ENCODE measurements at regions not wholly inside any gene's neighbourhood (a gene's known extent, or its start where the extent isn't known, plus 50 kb on each side); places are given as distances from the start of the nearest gene placed in this dataset.

DNA sequence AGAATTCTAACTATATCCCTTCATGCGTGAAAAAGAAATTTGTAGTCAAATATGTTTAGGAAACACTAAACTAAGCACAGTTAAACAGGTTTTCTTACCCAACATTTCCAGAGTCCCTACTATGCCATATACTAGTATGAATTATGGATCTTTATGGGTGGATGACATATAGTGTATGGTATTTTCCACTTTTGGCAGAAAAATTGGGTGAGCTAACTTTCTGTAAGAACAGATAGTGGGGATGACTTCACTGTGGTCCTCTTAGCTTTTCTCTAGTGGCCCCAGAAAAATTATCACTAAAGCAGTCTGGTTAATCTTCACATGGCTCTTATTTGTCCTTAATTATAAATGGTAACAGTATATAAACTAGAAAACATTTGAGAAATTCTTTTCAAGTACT lies 240.0 kb upstream of the GULP1 start:
- TF ChIP-seq EZH2 (IDR thresholded peaks at IDR 0.05) = no peak
- TF ChIP-seq POLR2AphosphoS5 (IDR thresholded peaks at IDR 0.05; ENCODE audit: borderline replicate concordance, low read depth, low read length) = no peak
- no peak for TF ChIP-seq FOXP2 (optimal IDR thresholded peaks at IDR 0.05; ENCODE audit: control extremely low read depth, extremely low read length, insufficient read depth)
